ENCODE measurements at regions not wholly inside any gene's neighbourhood (a gene's known extent, or its start where the extent isn't known, plus 50 kb on each side); places are given as distances from the start of the nearest gene placed in this dataset.
"Not testable (repeated sequence)": the region's sequence is repeated elsewhere in the genome, so short reads cannot be mapped to it uniquely, and the experiment has no call there.

DNA sequence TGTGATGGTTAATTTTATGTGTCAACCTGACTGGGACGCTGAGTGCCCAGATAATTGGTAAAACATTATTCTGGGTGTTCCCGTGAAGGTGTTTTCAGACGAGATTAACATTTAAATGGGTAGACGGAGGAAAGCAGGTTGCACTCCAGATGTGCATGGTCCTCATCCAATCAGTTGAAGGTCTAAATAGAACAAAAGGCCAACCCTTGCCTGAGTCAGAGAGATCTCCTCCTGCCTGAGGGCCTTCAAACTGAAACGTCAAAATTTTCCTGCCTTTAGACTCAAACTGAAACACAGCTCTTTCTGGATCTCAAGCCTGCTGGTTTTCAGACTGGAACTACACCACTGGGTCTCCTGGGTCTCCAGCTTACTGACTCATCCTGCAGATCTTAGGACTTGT lies 73.5 kb downstream of the NPIPA8 start:
- not testable (repeated sequence) for DNase-seq

DNA sequence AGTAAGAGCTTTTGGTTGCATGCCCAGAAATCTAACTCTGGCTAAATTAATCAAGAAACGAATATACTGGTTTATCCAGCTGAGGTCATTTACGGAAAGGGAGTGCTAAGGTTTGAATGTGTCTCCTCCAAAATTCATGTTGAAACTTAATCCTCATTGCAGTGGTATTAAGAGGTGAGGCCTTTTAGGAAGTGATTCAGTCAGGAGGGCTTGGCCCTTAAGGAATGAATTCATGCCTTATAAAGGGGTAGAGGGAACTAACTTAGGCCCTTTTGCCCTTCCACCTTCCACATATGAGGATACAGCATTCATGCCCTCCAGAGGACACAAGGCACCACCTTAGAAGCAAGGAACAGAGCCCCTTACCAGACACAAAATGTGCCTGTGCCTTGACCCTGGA lies 74.7 kb downstream of the NPIPA8 start:
- DNase-seq: not testable (repeated sequence)

DNA sequence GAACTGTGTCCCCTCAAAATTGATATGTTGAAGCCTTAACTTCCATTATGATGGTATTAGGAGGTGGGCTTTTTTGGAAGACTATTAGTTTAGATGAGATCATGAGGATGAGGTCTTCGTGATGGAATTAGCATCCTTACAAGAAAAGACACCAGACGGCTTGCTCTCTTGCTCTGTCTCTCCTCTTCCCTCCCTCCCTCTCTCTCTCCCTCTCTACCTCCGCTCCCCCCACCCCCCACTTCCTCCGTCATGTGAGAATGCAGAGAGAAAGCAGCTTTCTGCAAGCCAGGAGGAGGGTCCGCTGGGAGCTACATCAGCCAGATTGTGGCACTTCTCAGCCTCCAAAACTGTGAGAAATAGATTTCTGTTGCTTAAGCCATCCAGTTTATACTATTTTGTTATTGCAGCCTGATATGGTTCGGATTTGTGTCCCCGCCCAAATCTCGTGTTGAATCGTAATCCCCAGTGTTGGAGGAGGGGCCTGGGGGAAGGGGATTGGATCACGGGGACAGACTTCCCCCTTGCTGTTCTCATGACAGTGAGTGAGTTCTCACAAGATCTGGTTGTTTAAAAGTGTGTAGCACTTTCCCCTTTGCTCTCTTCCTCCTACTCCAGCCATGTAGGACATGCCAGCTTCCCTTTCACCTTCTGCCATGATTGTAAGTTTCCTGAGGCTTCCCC lies 76.9 kb downstream of the NPIPA8 start:
- DNase-seq: not testable (repeated sequence)

DNA sequence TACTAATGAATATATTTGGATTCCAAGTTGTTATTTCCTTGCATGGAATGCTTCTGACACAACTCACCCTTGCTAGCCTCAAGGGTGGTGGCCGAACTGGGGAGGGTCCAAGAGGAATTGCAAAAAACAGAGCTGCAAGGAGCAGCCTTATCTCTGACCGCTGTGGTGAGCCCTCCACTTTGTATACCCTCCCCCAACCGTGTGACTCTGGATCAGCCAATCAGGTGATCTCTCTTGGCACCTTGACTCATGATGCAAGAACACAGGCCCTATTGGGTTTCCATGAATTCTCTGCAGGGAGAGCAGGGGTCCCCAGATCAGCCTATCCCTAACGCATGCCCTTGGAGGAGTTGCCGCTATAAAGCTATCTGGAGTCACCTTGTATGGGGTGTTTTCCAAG lies 83.6 kb downstream of the NPIPA8 start:
- not testable (repeated sequence) for DNase-seq

DNA sequence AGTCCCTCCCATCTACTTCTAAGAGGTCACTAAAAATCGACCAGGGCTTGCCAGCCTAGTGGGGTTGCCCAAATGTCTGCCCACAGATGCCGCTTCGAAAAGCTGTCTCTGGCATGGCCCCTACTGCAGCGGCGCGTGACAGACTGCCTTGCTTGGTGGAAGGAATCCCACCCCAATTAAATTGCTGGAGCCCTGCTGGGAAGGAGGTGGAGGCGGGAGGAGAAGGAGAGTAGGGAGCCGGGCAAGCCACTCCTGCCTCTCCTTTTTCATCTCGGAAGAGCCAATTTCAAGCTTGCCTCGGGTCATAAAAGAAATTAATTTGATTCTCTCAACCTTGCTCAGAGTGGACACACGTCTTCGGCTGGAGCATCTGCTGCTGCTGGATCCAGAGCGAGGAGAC lies 106.0 kb downstream of the NPIPA8 start:
- not testable (repeated sequence) for DNase-seq

DNA sequence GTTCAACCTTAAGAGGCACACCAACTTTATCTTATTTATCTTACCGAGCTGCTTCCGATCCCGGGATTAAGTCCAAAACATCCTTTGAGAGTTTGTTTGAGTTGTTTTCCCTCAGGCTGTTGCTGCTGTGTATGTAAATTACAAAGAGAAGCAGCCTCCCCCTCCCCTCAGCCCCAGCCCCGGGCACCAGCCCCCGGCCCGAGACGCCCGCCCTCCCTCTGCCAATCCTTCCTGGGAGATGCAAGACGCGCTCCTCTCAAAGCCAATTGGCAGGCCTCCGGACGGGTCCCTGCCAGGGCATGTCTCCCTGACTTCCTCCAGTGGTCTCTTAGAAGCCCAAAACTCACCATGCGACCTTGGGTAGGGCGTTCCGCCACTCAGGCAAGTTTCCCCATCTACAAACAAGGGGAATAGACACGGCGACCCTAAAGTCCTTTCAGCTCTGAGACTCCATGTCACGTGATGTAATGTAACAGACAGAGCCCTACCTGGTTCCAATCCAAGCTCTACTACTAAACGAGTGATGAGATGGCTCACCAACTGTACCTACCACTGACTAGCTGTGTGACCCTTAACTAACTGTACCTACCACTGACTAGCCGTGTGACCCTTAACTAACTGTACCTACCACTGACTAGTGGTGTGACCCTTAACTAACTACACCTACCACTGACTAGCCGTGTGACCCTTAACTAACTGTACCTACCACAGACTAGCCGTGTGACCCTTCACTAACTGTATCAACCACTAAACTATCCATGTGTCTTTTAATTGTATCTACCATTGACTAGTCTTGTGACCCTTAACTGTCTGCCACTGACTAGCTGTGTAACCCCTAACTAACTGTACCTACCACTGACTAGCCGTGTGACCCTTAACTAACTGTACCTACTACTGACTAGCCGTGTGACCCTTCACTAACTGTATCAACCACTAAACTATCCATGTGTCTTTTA lies 114.2 kb downstream of the NPIPA8 start:
- DNase-seq: not testable (repeated sequence)

DNA sequence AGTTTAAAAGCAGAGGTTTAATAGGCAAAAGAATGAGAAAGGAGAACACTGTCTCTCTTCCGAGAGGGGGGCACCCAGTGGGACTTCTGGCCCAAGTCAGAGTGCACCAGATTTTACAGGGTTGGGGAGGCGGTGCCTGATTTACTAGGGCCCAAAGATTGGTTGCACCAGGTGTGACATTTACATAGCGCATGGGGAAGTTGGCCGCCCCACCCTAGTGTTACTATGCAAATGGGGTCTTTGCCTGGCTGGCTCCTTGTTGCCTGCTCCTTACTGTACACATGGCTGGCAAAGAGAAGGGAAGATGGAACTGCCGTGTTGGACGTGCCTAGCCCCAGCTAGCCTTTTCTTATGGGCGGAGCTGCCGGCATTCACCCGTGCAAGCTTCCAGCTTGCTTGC lies 118.8 kb downstream of the NPIPA8 start:
- DNase-seq: not testable (repeated sequence)

DNA sequence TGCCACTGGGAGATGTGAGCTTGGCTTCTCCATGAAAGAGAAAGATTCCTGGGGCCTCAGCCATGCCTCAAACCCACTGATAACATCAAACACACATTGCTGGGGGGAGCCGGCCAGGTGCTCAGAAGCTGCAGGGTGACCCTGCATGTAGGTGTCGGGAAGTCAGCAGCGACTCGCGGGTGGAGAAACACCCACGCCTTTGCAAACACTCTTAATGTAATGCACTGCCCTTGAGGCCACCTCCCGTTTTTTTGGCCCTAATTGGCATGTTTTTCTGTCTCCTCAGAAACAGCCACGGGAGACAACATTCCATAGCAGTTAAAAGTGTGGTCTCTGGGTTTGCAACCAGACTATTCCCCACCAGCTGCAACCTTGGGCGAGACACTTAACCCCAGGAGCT lies 119.7 kb downstream of the NPIPA8 start:
- not testable (repeated sequence) for DNase-seq

DNA sequence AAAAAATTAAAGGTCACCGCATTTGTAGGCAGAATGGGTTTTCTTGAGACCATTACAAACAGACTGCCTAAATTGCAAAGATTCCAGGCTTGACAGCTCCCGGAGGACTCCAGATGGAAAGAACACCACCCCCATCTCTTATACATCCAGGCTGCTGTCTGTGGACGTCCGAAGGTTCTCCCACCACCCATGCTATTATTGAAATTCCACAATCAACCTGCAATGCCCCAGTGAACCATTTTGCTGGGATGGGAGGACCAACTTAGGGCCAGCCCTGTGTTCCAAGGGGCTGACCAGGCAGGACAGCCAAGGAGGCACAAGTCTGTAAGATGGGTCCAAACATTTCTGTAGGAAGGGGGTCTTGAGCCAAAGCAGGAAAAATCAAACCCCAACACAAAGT lies 122.7 kb downstream of the NPIPA8 start:
- DNase-seq: not testable (repeated sequence)

DNA sequence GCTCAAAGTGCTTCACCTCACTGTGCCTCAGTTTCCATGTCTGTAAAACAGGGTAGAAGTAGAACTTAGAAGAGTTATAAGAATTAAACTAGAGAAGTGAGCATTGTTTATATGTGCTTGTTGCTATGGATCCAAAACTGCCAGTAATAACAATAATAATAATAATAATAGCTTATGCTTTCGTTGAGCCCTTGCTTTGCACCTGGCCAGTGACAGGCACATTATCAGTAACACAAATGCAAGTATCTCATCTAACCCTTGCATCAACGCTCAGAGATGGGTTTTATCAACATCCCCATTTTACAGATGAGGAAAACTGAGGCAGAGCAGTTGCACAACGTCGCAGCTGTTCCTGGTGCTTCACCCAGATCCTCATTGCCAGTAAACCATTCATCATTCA lies 125.0 kb downstream of the NPIPA8 start:
- not testable (repeated sequence) for DNase-seq

DNA sequence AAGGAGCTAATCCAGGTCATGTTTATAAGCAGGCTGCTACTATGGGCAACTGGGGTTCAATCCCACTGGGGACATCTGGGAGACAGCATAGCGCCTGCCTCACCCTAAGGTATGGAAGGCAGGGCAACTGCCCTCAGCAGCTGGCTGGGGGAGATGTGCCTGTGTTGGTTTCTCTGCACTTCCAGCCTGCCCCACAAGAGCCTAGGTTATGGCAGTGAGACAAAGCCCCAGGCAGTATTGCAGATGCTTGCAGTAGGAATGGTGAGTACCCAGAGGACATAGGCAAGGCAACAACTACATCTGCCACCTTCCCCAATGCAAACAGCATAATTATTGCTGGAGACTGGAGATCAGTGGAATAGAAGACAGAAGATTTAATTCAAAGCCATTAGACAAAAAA lies 131.8 kb downstream of the NPIPA8 start:
- not testable (repeated sequence) for DNase-seq

DNA sequence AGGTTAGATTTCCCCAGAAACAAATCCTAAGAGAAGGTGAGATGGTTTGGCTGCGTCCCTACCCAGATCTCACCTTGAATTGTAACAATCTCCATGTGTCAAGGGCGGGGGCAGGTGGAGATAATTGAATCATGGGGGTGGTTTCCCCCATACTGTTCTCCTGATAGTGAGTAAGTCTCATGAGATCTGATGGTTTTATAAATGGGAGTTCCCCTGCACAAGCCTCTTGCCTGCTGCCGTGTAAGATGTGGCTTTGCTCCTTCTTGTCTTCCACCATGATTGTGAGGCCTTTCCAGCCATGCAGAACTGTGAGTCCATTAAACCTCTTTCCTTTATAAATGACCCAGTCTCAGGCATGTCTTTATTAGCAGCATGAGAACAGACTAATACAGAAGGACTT lies 132.2 kb downstream of the NPIPA8 start:
- not testable (repeated sequence) for DNase-seq

DNA sequence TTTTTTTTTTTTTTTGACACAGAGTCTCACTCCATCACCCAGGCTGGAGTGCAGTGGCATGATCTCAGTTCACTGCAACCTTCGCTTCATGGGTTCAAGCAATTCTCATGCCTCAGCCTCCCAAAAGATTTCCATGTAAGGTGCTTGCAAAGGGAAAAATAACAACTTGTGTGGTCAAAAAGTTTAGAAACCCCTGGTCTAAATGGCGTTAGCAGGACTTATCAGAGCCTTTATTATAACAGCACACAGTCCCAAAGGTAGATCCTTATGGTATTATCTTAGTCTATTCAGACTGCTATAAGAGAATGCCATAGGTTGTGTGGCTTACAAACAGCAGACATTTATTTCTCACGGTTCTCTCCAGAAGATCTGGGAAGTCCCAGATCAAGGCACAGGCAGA lies 135.0 kb downstream of the NPIPA8 start:
- not testable (repeated sequence) for DNase-seq

DNA sequence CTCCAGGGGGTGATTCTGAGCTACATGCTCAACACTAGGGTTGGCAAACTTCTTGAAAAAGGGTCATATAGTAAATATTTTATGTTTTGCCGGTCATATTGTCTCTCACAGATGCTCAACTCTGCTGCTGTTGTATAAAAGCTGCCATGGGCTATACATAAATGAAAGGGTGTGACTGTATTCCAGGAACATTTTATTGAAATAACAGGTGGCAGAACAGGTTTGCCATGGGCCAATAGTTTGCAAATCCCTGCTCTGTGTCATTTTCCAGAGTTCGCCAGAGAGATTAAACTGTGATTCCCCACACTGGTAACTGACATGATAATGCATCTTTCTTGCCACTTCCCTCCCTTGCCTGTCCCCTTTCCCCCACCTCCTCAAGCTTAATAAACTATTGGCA lies 144.1 kb downstream of the NPIPA8 start:
- DNase-seq: not testable (repeated sequence)

DNA sequence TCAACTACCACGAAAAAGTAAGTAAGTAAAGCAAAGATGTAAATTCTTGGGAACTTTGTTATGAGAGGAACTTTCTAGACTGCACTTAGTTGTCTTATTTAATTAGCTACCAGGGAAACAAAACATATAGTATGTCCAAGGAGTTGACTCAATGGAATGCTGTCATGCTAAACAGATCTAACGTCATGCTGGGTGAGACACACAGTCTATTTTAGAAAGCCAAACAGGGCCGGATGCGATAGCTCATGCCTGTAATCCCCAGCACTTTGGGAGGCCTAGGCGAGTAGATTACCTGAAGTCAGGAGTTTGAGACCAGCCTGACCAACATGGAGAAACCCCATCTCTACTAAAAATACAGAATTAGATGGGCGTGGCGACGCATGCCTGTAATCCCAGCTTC lies 146.4 kb downstream of the NPIPA8 start:
- DNase-seq: not testable (repeated sequence)

DNA sequence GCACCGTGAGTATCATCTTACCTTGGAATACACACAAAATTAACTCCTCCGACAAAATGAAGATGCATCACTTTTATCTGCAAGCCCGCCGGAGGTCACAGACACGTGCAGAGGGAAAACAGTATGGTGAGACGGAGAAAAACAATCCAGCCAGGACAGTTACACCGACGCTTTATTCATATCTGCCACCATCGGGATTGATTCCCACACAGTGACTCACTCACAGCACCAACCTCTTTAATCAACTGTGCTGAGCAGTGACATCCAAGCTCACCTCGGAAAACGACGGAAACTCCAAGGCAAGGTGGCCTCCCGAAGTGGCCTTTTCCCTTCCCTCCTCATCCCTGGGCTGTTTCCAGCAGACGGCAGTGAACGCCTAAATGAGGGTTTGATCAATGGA lies 151.8 kb downstream of the NPIPA8 start:
- not testable (repeated sequence) for DNase-seq

DNA sequence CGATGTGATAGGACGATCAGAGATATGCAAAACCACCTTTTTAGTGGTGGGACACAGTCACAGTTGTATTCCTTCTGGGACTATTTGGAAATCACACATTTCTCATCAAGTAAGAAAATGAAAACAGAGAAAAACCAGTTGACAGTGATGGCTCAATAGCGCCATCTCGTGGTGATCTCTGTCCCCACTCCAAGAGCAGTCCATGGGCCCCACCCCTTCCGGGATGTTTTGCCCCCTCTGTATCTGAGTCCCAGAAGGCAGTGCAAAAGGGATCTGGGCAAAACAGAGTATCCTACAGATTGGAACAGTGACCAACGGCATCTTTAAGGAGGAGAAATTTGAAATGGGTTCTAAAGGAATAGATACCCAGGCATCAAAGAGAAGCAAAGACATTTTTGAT lies 155.5 kb downstream of the NPIPA8 start:
- DNase-seq: not testable (repeated sequence)

DNA sequence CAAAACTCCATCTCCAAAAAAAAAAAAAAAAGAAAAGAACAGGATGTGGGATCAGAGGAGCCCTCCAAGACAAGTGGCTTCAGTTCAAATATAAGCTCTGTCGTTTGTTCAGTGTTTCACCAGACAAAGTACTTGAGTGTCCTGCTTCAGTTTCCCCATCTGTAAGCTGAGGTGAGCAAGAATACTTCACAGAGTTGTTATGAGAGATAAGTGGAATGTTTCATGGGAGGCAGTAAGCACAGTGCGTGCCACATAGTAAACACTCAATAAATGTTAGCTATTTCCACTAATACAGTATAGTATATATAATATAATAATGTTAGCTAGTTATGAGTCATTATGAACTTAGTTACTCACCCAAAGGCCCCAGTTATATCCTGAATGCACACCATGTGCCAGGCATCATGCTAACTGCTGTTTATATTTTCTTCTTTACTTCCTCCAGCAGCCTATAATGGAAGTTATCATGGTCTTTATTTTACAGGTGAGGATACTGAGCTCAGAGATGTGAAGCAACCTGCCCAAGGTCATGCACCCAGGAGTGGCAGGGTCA lies 162.5 kb downstream of the NPIPA8 start:
- DNase-seq: not testable (repeated sequence)

DNA sequence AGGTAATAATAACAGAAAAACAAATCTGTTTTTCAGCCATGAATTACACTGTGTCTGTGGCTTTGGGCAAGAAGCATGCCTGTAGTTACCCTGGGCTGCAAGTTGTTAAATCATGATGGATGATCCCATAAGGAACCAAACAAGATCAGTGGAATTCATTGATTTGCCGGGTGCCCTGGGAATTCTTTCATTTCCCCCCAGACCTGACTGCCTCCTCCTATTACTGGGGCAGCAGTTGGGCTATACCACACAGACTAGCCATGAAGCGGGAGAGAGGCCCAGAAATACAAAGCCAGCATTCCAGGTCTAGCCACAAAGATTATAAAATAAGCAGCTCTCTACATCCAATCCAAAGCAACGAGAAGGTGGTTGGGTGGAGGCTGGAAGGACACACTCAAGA lies 174.2 kb downstream of the NPIPA8 start:
- DNase-seq: not testable (repeated sequence)

DNA sequence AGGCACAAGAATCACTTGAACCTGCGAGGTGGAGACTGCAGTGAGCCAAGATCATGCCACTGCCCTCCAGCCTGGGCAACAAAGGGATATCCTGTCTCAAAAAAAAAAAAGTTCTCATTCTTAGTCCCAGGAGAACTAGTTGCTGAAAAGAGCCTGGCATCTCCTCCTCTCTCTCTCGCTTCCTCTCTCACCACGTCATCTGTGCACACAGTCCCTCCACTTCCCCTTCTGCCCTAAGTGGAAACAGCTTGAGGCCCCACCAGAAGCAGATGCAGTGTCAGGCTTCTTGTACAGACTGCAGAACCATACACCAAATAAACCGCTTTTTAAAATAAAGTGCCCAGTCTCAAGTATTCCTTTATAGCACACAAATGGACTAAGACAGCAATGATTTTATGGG lies 175.3 kb downstream of the NPIPA8 start:
- not testable (repeated sequence) for DNase-seq

DNA sequence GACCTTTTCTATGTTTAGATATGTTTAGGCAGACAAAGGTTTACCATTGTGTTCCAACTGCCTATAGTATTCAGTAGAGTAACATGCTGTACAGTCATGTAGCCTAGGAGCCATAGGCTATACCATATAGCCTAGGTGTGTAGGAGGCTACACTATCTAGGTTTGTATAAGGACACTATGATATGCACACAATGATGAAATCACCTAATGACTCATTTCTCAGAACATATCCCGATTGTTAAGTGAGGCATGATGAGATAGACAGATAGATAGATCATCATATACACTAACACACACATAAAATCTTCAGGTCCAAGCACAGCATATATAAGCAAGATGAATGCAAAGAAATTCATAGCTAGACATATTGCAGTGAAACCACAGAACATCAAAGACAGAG lies 177.4 kb downstream of the NPIPA8 start:
- DNase-seq: not testable (repeated sequence)

DNA sequence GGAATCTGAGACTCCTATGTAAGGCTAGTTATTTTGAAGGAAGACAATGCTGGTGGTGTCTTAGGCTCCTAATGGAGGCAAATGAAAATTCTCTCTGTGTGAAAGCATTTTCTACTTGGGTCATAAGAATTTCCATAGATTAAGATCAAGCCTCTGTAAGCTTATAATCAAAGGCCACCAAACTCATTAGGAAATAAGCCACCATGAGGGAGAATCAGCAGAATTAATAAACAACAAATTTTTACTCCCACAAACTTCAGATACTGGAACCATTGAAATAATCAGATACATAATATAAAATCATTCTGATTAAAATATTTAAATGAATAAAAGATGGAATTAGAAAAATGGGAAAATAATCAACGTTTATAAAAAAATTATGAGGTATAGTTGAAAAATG lies 178.7 kb downstream of the NPIPA8 start:
- not testable (repeated sequence) for DNase-seq

DNA sequence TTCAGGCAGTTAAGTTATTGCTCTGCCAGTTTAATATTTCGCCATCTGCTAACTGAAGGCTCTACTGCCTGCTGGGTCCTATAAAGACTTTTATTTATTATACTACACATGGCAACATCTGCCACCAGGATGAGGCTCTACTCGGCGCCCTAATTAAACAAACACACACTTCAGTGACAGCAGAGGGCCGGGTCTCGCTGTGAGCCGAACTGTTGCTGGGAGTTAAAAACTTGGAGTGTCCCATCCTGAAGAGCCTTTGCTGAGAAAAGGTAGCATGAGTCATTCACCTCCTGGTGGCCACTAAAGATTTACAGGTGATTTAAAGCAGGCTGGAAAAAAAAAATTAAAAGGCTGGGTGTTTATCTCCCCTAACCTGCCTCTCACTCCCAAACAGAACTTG lies 183.7 kb downstream of the NPIPA8 start:
- not testable (repeated sequence) for DNase-seq

DNA sequence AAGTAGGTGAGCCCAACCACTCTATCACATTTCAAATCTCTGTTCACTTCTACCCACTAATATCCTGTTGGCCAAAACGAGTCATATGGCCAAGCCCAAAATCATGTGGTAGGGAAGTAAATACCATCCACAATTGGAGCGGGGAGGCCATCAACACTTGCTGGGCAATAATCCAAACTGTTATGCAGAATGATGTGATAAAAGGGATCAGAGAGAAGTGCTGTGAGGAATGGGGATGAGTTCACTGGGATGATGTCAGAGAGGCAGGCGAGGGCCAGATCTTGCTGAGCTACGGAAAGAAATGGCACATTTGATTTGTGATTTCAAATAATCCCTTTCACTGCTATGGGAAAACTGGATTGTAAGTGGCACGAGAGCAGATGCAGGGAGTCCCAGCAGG lies 188.4 kb downstream of the NPIPA8 start:
- not testable (repeated sequence) for DNase-seq

Measured in stimulated activated CD4-positive, alpha-beta T cell treated with anti-CD3 and anti-CD28 coated beads, Interleukin-4, amount 100 ng/mL, for 24 hours (primary cell).